AG10803 (cell line): ENCODE measurements at regions not wholly inside any gene's neighbourhood (a gene's known extent, or its start where the extent isn't known, plus 50 kb on each side); places are given as distances from the start of the nearest gene placed in this dataset.

ENCODE experiments used
- DNase-seq: peaks from one replicate; pipeline ENCODE4 v3.0.0; 2010; ENCODE audit warnings: low read depth
- H3K4me3 ChIP-seq: 2 replicates; pipeline ENCODE4 v1.5.1; 2011; ENCODE audit warnings: mild to moderate bottlenecking, low read length, control low read depth
- CTCF ChIP-seq: conservative IDR thresholded peaks from 2 replicates; pipeline ENCODE4 v1.5.1; 2011; ENCODE audit warnings: mild to moderate bottlenecking, low read length, control low read depth, inconsistent platforms

GRCh38 chr5:164688437-164688836, 1183.0 kb downstream of the MAT2B start:
- H3K4me3 ChIP-seq = no peak overlapping the region
- TF ChIP-seq CTCF = no peak
- DNase-seq = no peak

DNA sequence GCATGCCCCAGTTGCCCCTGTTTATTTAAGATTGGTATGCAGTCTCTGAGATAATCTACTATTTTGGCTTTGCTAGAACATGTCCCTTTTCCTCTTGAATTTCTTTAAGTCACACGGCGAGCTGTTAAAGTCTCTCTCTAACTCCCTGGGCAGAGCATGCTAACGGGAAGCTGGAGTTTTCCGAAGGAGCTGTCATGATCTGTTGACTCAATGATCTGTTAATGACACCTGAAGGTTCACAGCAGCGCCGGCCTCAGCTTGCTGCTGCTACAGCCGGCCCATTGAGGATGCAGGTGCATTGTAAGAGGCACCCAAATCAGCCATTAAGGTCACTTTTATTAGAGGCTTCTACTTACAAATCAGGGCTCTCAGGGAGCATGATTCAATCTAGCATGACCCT, 1203.4 kb downstream of the MAT2B start:
- DNase-seq = no peak
- TF ChIP-seq CTCF = no peak
- no peak overlapping the region for H3K4me3 ChIP-seq

GRCh38 chr5:164713682-164714081, 1208.3 kb downstream of the MAT2B start:
- no peak overlapping the region for H3K4me3 ChIP-seq
- TF ChIP-seq CTCF = no peak
- DNase-seq = no peak

- no peak for DNase-seq
- no peak overlapping the region for H3K4me3 ChIP-seq
- no peak for TF ChIP-seq CTCF
Observed at GRCh38 chr5:164721116-164721515, 1215.7 kb downstream of the MAT2B start.

DNA sequence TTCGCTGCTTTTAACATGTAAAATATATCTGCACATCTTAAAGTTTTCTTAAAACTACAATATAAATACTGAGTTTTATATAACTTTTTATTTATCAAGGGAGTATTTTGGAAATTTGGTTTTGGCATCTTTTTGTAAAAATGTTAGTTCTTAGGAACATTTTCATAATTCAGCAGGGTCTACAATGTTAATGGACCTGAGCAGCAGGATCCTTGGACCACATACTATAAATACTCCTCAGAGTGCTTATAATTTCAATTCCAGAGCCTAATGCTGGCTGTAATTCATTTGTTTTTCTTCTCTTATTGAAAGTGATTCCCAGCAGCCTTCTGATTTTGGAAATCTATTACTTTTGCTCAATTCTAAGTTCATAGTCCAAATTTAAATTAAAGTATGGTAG, 1216.2 kb downstream of the MAT2B start:
- DNase-seq = no peak
- no peak for TF ChIP-seq CTCF
- no peak overlapping the region for H3K4me3 ChIP-seq

DNA sequence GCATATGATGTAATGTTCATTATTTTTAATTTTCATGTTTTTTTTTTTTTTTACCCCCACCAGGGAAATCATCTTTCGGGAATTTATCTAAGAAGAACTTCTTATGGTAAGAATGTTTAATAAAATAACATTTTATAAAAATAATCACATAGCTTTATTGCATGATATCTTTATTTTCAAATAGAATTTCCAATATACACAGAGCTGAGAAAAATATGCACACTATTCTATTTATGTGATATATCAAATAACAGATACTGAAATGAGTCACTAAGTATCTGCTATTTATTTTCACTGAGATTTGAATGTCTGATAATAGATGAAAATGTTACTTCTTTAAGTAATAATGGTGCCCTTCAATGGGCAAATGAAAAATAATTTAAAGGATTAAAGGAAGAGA, 1217.3 kb downstream of the MAT2B start:
- DNase-seq = no peak
- no peak overlapping the region for H3K4me3 ChIP-seq
- no peak for TF ChIP-seq CTCF

DNA sequence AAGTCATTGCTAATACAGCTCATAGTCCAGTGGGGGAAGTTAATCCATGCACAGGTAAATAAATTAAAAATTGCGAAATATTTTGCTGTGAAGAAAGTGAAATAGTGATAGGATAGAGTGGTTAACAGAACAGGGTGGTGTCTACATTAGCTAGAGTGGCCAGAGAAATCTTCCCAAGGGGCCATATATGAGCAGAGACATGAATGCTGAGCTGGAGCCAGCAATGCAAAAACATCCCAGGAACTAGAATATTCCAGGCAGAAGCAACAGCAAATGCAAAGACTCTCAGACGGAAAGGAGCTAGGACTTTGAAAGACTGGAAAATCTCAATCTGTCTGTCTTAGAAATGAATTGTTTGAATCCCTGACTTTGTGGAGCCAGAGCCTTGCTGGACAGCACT, 1221.6 kb downstream of the MAT2B start:
- no peak for DNase-seq
- TF ChIP-seq CTCF = no peak
- H3K4me3 ChIP-seq = no peak overlapping the region
